Activated B cell treated with CpG ODN at 0.5 μM for 24 hours (primary cell): ENCODE measurements at regions not wholly inside any gene's neighbourhood (a gene's known extent, or its start where the extent isn't known, plus 50 kb on each side); places are given as distances from the start of the nearest gene placed in this dataset.

Experiments
- ATAC-seq: fragments of 200-7000 bp; cut with Tn5 transposase; one replicate; pipeline ENCODE4 v1.10.0; 2021; ENCODE audit warnings: low read depth, mild to moderate bottlenecking, moderate library complexity
- CTCF ChIA-PET: fragments of 350-600 bp; sonication (Branson Sonifier 250); formaldehyde crosslinking; loops from one replicate; lab custom pipeline; 2021; ENCODE audit warnings: antibody characterized with exemption; lab: Charles Lee
- POLR2A ChIA-PET: fragments of 350-600 bp; sonication (Branson Sonifier 250); formaldehyde crosslinking; loops from one replicate; lab custom pipeline; 2021; ENCODE audit warnings: antibody characterized with exemption; lab: Charles Lee
- DNase-seq: peaks from one replicate; pipeline ENCODE4 v3.0.0; 2022
- H3K27ac Mint-ChIP-seq: one replicate; pipeline ENCODE4 v1.8.0; 2020; ENCODE audit warnings: mixed read lengths
- H3K27me3 Mint-ChIP-seq: one replicate; pipeline ENCODE4 v1.8.0; 2021; ENCODE audit warnings: mixed read lengths
- H3K36me3 Mint-ChIP-seq: one replicate; pipeline ENCODE4 v1.8.0; 2021; ENCODE audit warnings: low read depth, mixed read lengths
- H3K4me1 Mint-ChIP-seq: one replicate; pipeline ENCODE4 v1.8.0; 2021; ENCODE audit warnings: mixed read lengths
- H3K4me3 Mint-ChIP-seq: one replicate; pipeline ENCODE4 v1.8.0; 2020; ENCODE audit warnings: mild to moderate bottlenecking, mixed read lengths
- H3K9me3 Mint-ChIP-seq: one replicate; pipeline ENCODE4 v1.8.0; 2020; ENCODE audit warnings: mixed read lengths
- intact Hi-C: fragments of 100-400 bp; cut with micrococcal nuclease; formaldehyde crosslinking; loops from one replicate; pipeline ENCODE4 v1.15.1; 2024
- TF ChIP-seq, protein P1 (sequence below): fragments of 200-600 bp; IDR thresholded peaks from one replicate; pipeline ENCODE4 v1.8.0; 2022; ENCODE audit warnings: antibody characterized with exemption, mild to moderate bottlenecking

- no peaks in the 10 kb centered on the region for H3K4me1 Mint-ChIP-seq
- no peaks in the 10 kb centered on the region for H3K36me3 Mint-ChIP-seq
- H3K27me3 Mint-ChIP-seq, result peaks cover 2% of the 10 kb centered on the region
- CTCF ChIA-PET, result no interaction called here
- DNase-seq (no peak), ATAC-seq (no peak)
- no peaks in the 10 kb centered on the region for H3K9me3 Mint-ChIP-seq
- POLR2A ChIA-PET, result no interaction called here
- TF ChIP-seq, protein P1, sequence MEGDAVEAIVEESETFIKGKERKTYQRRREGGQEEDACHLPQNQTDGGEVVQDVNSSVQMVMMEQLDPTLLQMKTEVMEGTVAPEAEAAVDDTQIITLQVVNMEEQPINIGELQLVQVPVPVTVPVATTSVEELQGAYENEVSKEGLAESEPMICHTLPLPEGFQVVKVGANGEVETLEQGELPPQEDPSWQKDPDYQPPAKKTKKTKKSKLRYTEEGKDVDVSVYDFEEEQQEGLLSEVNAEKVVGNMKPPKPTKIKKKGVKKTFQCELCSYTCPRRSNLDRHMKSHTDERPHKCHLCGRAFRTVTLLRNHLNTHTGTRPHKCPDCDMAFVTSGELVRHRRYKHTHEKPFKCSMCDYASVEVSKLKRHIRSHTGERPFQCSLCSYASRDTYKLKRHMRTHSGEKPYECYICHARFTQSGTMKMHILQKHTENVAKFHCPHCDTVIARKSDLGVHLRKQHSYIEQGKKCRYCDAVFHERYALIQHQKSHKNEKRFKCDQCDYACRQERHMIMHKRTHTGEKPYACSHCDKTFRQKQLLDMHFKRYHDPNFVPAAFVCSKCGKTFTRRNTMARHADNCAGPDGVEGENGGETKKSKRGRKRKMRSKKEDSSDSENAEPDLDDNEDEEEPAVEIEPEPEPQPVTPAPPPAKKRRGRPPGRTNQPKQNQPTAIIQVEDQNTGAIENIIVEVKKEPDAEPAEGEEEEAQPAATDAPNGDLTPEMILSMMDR, result no peak
- H3K27ac Mint-ChIP-seq, result no peak overlapping the region
- intact Hi-C loops, result no loop called here
- H3K4me3 Mint-ChIP-seq, result no peak overlapping the region
Measured at GRCh38 chr14:65922142-65922541, 509.6 kb downstream of the FUT8 start.

GRCh38 chr14:65926504-65926903 lies 514.0 kb downstream of the FUT8 start:
- ATAC-seq (no peak), DNase-seq (no peak)
- ChIA-PET CTCF (no interaction called here), POLR2A (interaction anchor here (0.6 kb wide), 1 partner anchor 66 kb away, joined by 3 read pairs; no protein-coding TSS in a partner anchor)
- Mint-ChIP-seq H3K9me3 (no peaks in the 10 kb centered on the region), H3K27ac (no peak overlapping the region), H3K4me3 (no peak overlapping the region), H3K36me3 (no peaks in the 10 kb centered on the region), H3K27me3 (peaks cover 16% of the 10 kb centered on the region), H3K4me1 (no peaks in the 10 kb centered on the region)
- TF ChIP-seq, protein P1, result no peak
- intact Hi-C loops, result no loop called here

- ChIA-PET POLR2A (interaction anchor here (0.6 kb wide), 1 partner anchor 66 kb away, joined by 3 read pairs; no protein-coding TSS in a partner anchor), CTCF (no interaction called here)
- ATAC-seq (no peak), DNase-seq (no peak)
- Mint-ChIP-seq H3K27me3 (peaks cover 16% of the 10 kb centered on the region), H3K4me1 (no peaks in the 10 kb centered on the region), H3K27ac (no peak overlapping the region), H3K9me3 (no peaks in the 10 kb centered on the region), H3K4me3 (no peak overlapping the region), H3K36me3 (no peaks in the 10 kb centered on the region)
- intact Hi-C loops, result no loop called here
- TF ChIP-seq, protein P1, result no peak
Measured at GRCh38 chr14:65926935-65927700, 514.6 kb downstream of the FUT8 start.

DNA sequence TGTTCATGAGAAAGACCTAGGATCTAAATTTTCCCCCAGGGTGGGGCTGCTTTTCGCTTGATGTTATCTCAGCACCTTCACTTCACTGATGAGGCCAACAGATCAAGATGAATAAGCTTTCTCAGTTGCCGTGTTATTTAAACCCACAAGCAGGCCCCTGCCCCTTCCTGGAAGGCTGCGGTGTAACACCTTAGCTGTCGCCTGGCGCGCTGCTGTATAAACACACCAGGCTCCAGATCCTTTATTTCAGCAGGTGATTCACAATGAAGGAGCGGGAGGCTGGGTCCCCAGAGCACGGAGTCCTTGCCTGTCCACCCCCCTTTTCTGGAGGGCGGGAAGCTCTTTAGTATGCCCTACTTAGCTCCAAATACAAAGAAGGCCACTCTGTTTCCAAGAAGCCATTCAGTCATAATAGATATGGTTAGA lies 515.4 kb downstream of the FUT8 start:
- DNase-seq (no peak), ATAC-seq (no peak)
- H3K36me3 Mint-ChIP-seq, result no peaks in the 10 kb centered on the region
- no peaks in the 10 kb centered on the region for H3K4me1 Mint-ChIP-seq
- intact Hi-C loops, result no loop called here
- ChIA-PET POLR2A (no interaction called here), CTCF (no interaction called here)
- H3K27ac Mint-ChIP-seq, result no peak overlapping the region
- H3K4me3 Mint-ChIP-seq, result no peak overlapping the region
- TF ChIP-seq, protein P1, result no peak
- H3K9me3 Mint-ChIP-seq, result no peaks in the 10 kb centered on the region
- peaks cover 16% of the 10 kb centered on the region for H3K27me3 Mint-ChIP-seq

- ATAC-seq (no peak), DNase-seq (no peak)
- Mint-ChIP-seq H3K27ac (no peak overlapping the region), H3K9me3 (no peaks in the 10 kb centered on the region), H3K36me3 (no peaks in the 10 kb centered on the region), H3K27me3 (peaks cover 16% of the 10 kb centered on the region), H3K4me1 (no peaks in the 10 kb centered on the region), H3K4me3 (no peak overlapping the region)
- TF ChIP-seq, protein P1, result no peak
- intact Hi-C loops, result no loop called here
- CTCF ChIA-PET, result no interaction called here
- POLR2A ChIA-PET, result no interaction called here
Measured at GRCh38 chr14:65928995-65929394, 516.5 kb downstream of the FUT8 start.
